Suppressor macrophage (primary cell): ENCODE measurements at regions not wholly inside any gene's neighbourhood (a gene's known extent, or its start where the extent isn't known, plus 50 kb on each side); places are given as distances from the start of the nearest gene placed in this dataset.

Experiments
- DNase-seq, 4 experiments: peaks; one replicate each; pipeline ENCODE4 v3.0.0-alpha.2; 2020 to 2022

DNA sequence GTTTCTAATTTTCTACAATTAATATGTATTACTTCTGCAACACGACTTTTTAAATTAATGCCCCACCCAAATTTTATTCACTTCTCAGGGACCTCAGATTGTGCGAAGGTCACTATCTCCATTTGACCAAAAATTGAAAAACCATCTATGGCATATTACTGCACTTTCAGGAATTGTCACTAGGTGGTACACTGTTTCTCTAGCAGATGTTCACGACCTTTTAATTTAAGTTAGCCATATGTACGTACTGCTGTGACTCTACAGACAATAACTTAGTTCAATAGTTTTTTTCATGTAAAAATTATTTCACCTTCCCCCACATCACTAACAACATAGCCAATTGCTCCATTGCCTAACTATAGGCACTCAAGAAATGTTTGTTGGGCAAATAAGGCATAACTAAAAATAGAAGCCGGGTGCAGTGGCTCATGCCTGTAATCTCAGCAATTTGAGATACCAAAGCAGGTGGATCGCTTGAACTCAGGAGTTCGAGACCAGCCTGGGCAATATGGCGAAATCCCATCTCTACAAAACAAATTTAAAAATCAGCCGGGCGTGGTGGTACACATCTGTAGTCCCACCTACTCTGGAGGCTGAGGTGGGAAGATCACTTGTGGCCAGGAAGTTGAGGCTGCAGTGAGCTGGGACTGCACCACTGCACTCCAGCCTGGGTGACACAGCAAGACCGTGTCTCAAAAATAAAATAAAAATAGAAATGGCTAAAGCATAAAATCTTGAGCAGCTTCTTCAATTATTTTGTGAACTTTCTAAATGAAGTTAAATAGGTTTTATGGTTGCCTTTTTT lies 75.7 kb upstream of the PKN2 start:
- peak; percentile 4 to 46 (median 26) for DNase-seq

DNA sequence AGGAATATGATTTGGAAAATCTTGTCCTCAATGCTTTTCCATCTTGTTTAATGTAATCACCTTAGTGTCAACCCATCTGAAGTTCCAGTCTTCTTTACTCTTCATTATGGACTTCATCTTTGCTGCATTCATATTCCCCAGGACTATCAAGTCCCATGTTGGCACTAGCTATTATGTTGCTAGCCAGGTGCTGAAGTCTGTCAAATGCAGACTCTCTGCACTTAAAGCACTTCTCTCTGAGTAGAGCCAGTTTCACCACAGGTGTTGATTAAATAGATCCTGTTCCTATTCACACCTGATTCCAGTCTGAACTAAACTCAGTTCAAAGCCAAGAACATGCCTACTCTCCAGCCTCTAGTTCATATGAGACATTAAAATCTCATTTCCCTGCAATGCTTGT lies 75.0 kb upstream of the PKN2 start:
- no peak for DNase-seq

- DNase-seq, result no peak
These were observed 73.4 kb upstream of the PKN2 start for GRCh38 chr1:88610687-88611086.

DNA sequence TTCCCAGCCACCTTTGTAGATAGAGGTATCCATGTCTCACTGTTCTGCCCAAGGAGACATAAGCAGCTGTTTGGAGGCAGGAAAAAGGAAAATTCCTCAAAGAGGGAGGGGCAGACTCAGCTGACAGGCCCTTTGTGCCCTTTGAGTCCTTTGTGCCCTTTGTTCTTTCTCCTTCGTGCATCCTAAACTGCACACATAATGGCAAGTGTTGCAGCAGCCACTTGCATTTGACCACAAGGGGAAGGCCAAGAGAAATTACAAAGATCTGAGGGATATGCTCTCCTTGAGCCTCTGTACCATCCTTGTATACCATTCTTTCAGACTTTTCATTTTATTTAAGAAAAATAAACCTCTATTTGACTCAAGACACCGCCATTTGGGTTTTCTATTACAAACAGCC lies 71.8 kb upstream of the PKN2 start:
- no peak for DNase-seq

DNA sequence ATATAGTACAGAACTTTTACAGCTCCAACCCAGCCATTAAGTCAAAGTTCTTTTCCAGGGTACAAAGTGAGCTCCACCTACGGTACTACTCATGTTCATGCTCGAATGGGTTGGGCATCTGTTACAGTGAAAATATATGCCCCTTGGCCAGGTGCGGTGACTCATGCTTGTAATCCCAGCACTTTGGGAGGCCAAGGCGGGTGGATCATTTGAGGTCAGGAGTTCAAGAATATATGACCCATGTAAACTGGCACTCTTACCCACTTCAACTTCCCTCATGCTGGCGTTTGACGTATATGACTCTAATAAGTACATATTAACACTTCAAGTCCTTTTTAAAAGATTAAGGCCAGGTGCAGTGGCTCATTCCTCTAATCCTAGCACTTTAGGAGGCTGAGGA lies 71.3 kb upstream of the PKN2 start:
- no peak for DNase-seq

GRCh38 chr1:88618331-88618730 lies 65.7 kb upstream of the PKN2 start:
- DNase-seq, result no peak

- DNase-seq, result peak in 1 of 4 experiments; percentile 5
These were observed 61.0 kb upstream of the PKN2 start for GRCh38 chr1:88623101-88623500.
